ENCODE measurements at regions not wholly inside any gene's neighbourhood (a gene's known extent, or its start where the extent isn't known, plus 50 kb on each side); places are given as distances from the start of the nearest gene placed in this dataset.

DNA sequence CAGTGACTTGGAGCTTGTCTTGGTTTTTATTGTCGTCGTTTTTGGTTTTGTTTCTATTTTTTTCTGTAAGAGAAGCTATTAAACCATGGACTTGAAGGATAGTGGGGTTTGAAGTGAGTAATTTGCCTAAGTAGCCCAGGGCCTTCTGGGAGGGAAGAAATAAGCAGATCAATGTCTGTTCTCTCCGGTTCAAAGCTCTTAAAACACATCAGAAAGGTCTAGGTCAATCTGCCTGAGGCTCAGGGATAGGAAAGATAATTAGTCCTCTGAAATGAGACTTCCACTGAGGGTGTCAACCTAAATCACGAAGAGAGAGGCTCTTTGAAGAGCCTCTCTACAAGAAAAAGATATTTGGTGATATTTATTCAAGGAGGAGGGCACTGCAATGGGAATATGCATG lies 178.0 kb downstream of the MATN1 start:
- TF ChIP-seq, protein P1, sequence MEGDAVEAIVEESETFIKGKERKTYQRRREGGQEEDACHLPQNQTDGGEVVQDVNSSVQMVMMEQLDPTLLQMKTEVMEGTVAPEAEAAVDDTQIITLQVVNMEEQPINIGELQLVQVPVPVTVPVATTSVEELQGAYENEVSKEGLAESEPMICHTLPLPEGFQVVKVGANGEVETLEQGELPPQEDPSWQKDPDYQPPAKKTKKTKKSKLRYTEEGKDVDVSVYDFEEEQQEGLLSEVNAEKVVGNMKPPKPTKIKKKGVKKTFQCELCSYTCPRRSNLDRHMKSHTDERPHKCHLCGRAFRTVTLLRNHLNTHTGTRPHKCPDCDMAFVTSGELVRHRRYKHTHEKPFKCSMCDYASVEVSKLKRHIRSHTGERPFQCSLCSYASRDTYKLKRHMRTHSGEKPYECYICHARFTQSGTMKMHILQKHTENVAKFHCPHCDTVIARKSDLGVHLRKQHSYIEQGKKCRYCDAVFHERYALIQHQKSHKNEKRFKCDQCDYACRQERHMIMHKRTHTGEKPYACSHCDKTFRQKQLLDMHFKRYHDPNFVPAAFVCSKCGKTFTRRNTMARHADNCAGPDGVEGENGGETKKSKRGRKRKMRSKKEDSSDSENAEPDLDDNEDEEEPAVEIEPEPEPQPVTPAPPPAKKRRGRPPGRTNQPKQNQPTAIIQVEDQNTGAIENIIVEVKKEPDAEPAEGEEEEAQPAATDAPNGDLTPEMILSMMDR (IDR thresholded peaks at IDR 0.05; ENCODE audit: low read depth, low read length, missing input control), result no peak
- TF ChIP-seq YY1 (IDR thresholded peaks at IDR 0.05) (no peak), SP1 (IDR thresholded peaks at IDR 0.05) (no peak), EGR1 (IDR thresholded peaks at IDR 0.05; ENCODE audit: low read depth in 2 of 2) (no peak), TAF1 (conservative IDR thresholded peaks at IDR 0.05) (no peak), JUND (IDR thresholded peaks at IDR 0.05) (no peak), RAD21 (IDR thresholded peaks at IDR 0.05) (no peak)
- TF ChIP-seq, protein P2, sequence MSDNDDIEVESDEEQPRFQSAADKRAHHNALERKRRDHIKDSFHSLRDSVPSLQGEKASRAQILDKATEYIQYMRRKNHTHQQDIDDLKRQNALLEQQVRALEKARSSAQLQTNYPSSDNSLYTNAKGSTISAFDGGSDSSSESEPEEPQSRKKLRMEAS (IDR thresholded peaks at IDR 0.05), result no peak
- TF ChIP-seq, protein P3, sequence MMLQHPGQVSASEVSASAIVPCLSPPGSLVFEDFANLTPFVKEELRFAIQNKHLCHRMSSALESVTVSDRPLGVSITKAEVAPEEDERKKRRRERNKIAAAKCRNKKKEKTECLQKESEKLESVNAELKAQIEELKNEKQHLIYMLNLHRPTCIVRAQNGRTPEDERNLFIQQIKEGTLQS (IDR thresholded peaks at IDR 0.05), result no peak
- TF ChIP-seq, protein P4, sequence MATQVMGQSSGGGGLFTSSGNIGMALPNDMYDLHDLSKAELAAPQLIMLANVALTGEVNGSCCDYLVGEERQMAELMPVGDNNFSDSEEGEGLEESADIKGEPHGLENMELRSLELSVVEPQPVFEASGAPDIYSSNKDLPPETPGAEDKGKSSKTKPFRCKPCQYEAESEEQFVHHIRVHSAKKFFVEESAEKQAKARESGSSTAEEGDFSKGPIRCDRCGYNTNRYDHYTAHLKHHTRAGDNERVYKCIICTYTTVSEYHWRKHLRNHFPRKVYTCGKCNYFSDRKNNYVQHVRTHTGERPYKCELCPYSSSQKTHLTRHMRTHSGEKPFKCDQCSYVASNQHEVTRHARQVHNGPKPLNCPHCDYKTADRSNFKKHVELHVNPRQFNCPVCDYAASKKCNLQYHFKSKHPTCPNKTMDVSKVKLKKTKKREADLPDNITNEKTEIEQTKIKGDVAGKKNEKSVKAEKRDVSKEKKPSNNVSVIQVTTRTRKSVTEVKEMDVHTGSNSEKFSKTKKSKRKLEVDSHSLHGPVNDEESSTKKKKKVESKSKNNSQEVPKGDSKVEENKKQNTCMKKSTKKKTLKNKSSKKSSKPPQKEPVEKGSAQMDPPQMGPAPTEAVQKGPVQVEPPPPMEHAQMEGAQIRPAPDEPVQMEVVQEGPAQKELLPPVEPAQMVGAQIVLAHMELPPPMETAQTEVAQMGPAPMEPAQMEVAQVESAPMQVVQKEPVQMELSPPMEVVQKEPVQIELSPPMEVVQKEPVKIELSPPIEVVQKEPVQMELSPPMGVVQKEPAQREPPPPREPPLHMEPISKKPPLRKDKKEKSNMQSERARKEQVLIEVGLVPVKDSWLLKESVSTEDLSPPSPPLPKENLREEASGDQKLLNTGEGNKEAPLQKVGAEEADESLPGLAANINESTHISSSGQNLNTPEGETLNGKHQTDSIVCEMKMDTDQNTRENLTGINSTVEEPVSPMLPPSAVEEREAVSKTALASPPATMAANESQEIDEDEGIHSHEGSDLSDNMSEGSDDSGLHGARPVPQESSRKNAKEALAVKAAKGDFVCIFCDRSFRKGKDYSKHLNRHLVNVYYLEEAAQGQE (IDR thresholded peaks at IDR 0.05), result no peak
